ENCODE measurements at regions not wholly inside any gene's neighbourhood (a gene's known extent, or its start where the extent isn't known, plus 50 kb on each side); places are given as distances from the start of the nearest gene placed in this dataset.

- TF ChIP-seq CTCF (IDR thresholded peaks at IDR 0.05; ENCODE audit: control extremely low read depth in 1 of 3, insufficient read depth in 1 of 3, low read depth in 1 of 3, low read length in 3 of 3): no peak
- TF ChIP-seq SUZ12 (IDR thresholded peaks at IDR 0.05; ENCODE audit: low read length): no peak
- TF ChIP-seq ATF3 (IDR thresholded peaks at IDR 0.05; ENCODE audit: insufficient read depth, low read depth, low read length): no peak
- TF ChIP-seq KDM4A (IDR thresholded peaks at IDR 0.05; ENCODE audit: low read depth, low read length, severe bottlenecking): no peak
Measured at GRCh38 chr3:27596921-27597320, 112.7 kb upstream of the SLC4A7 start.

Data from H1 (cell line).